ENCODE measurements at regions not wholly inside any gene's neighbourhood (a gene's known extent, or its start where the extent isn't known, plus 50 kb on each side); places are given as distances from the start of the nearest gene placed in this dataset.
A peak's percentile ranks its signal among the peaks of the same experiment; 100 is the strongest.
"Not testable (repeated sequence)": the region's sequence is repeated elsewhere in the genome, so short reads cannot be mapped to it uniquely, and the experiment has no call there.

DNA sequence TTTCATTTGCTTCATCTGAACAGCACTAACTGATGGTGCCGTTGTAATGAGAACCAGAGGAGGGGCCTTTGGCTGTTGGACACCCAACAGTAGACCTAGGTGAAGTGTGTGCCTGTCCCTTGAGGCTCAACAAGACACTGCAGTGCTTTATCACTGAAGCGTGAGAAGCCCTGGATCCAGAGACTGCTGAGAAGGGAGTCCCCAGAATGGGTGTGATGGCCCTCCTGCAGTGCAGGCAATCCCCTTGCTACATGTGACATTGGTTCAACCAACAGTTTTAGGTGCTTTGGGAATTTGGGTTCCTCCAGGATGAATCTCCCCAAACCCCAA, 125.6 kb downstream of the BRD1 start:
- WGBS, 5 donors, result 85 to 96% (median 93%) methylated on average over 2 of the region's 2 CpGs
- peaks cover 0 to 30% (median 20%) of the 10 kb centered on the region in 8 donors for H3K9me3 ChIP-seq
- no peak overlapping the region for H3K27ac ChIP-seq
- no peak overlapping the region for H3K4me3 ChIP-seq
- peaks cover 4 to 64% (median 31%) of the 10 kb centered on the region in 7 donors for H3K27me3 ChIP-seq (replicated peaks in 1 of 7)
- intact Hi-C loops (cut with DNase I; ENCODE audit: low total_unique reads), result no loop called here
- no peak for DNase-seq
- TF ChIP-seq, protein P1, sequence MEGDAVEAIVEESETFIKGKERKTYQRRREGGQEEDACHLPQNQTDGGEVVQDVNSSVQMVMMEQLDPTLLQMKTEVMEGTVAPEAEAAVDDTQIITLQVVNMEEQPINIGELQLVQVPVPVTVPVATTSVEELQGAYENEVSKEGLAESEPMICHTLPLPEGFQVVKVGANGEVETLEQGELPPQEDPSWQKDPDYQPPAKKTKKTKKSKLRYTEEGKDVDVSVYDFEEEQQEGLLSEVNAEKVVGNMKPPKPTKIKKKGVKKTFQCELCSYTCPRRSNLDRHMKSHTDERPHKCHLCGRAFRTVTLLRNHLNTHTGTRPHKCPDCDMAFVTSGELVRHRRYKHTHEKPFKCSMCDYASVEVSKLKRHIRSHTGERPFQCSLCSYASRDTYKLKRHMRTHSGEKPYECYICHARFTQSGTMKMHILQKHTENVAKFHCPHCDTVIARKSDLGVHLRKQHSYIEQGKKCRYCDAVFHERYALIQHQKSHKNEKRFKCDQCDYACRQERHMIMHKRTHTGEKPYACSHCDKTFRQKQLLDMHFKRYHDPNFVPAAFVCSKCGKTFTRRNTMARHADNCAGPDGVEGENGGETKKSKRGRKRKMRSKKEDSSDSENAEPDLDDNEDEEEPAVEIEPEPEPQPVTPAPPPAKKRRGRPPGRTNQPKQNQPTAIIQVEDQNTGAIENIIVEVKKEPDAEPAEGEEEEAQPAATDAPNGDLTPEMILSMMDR (IDR thresholded peaks at IDR 0.05 in 8 of 11, conservative IDR thresholded peaks at IDR 0.05 in 3 of 11), result peak in 4 of 11 experiments; percentile 7 to 16 (median 12)
- TF ChIP-seq POLR2AphosphoS5 (IDR thresholded peaks at IDR 0.05), result no peak
- H3K36me3 ChIP-seq, result no peaks in the 10 kb centered on the region
- H3K4me1 ChIP-seq, result no peaks in the 10 kb centered on the region

DNA sequence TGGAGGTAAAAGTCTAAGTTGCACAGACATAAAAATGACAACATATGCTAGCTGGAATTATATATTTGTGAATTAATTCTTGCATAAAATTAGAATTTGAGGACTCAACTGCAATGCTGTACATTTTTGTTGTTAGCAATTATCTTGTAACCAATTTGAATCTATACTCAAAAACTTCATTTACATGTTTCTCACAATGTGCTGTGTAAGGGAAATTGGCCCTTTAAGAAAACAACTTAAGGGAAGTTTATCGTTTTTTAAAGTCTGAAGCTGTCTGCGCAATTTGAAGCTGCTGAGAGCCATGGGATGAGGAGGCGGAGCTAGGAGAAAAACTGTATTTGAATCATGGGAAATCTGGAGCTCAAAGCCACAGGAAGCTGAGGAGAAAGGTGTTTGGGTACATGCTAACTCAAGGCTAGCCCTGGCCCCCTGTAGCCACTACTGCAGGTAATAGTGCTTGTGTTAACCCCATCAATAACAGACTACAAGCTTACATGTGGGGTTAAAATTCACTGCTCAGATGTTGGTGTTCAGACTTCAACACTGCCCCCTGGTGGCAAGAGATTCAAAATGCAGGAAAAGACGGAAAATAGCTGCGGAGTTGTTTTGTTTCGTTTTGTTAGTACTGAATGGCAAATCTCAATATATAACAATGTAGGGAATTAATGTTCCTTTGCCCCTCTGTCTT, 126.1 kb downstream of the BRD1 start:
- peaks cover 0 to 35% (median 25%) of the 10 kb centered on the region in 8 donors for H3K9me3 ChIP-seq
- intact Hi-C loops (cut with DNase I; ENCODE audit: low total_unique reads), result no loop called here
- no peak overlapping the region for H3K27ac ChIP-seq
- TF ChIP-seq, protein P1 (IDR thresholded peaks at IDR 0.05 in 8 of 11, conservative IDR thresholded peaks at IDR 0.05 in 3 of 11), result peak in 8 of 11 experiments; percentile 24 to 56 (median 44)
- TF ChIP-seq POLR2AphosphoS5 (IDR thresholded peaks at IDR 0.05), result no peak
- no peaks in the 10 kb centered on the region for H3K4me1 ChIP-seq
- no peak overlapping the region for H3K4me3 ChIP-seq
- WGBS, 5 donors, result 70 to 78% (median 71%) methylated on average over 6 of the region's 6 CpGs
- no peaks in the 10 kb centered on the region for H3K36me3 ChIP-seq
- DNase-seq, result no peak
- peaks cover 4 to 60% (median 31%) of the 10 kb centered on the region in 7 donors for H3K27me3 ChIP-seq (replicated peaks in 1 of 7)

DNA sequence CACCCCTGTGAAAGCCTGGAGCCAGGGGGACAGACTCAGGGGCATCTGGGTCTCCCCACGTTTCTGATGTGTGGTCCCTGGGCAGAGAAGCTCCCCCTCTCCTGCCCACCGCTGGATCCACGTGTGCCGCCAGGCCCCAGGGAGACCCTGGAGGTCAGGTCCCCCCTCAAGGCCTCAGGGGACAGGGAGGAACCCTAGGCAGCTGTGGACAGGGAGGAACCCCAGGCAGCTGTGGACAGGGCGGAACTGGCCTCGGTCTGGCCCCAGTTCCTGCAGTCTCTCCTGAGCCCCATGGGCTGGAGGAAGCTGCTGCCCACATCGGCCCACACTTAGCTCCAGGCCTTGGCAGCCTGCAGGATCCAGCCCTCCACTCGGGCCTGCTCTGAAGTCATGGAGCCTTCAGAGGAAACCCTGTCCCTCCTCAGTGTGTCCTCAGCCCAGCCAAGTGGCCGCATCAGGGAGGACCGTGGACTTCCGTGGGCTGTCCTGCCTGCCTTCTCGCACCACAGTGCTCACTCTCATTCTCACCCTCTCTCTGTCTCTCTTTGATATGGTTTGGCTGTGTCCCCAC, 127.7 kb downstream of the BRD1 start:
- intact Hi-C loops (cut with DNase I; ENCODE audit: low total_unique reads), result no loop called here
- H3K4me1 ChIP-seq, result no peaks in the 10 kb centered on the region
- DNase-seq, result no peak
- no peaks in the 10 kb centered on the region for H3K36me3 ChIP-seq
- peaks cover 0 to 37% (median 31%) of the 10 kb centered on the region in 8 donors for H3K9me3 ChIP-seq
- 77 to 89% (median 87%) methylated on average over 7 to 12 of the region's 12 CpGs for WGBS, 5 donors
- H3K4me3 ChIP-seq, result no peak overlapping the region
- H3K27ac ChIP-seq, result no peak overlapping the region
- TF ChIP-seq, protein P1 (IDR thresholded peaks at IDR 0.05 in 8 of 11, conservative IDR thresholded peaks at IDR 0.05 in 3 of 11), result no peak
- TF ChIP-seq POLR2A (IDR thresholded peaks at IDR 0.05) (no peak), POLR2AphosphoS5 (IDR thresholded peaks at IDR 0.05) (no peak)
- peaks cover 4 to 48% (median 20%) of the 10 kb centered on the region in 7 donors for H3K27me3 ChIP-seq (replicated peaks in 1 of 7)

DNA sequence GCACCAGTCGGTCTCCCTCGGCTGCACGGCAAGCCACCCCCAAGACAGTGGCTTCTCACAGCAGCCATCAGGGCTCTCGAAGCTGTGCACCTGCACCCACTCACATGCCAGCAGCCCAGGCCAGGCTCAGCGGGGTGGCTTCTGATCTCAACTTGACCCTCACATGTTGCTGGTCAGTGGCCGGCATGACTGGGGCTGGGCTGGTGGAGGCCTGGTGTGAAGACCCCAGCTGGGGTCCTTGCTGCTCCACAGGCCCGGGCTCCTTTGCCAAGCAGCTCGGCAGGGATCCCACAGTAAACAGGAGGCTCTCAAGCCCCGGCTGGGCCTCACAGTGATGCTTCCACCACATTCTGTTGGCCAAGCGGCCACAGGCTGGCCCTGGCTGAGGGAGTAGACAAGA, 128.2 kb downstream of the BRD1 start:
- Histone ChIP-seq H3K36me3 (no peaks in the 10 kb centered on the region), H3K9me3 (peaks cover 0 to 37% (median 31%) of the 10 kb centered on the region in 8 donors), H3K4me3 (no peak overlapping the region), H3K27me3 (replicated peaks in 1 of 7) (peaks cover 2 to 42% (median 15%) of the 10 kb centered on the region in 7 donors), H3K27ac (no peak overlapping the region), H3K4me1 (no peaks in the 10 kb centered on the region)
- TF ChIP-seq POLR2A (IDR thresholded peaks at IDR 0.05) (no peak), POLR2AphosphoS5 (IDR thresholded peaks at IDR 0.05) (no peak)
- TF ChIP-seq, protein P1 (IDR thresholded peaks at IDR 0.05 in 8 of 11, conservative IDR thresholded peaks at IDR 0.05 in 3 of 11), result no peak
- intact Hi-C loops (cut with DNase I; ENCODE audit: low total_unique reads), result no loop called here
- 70 to 83% (median 80%) methylated on average over 6 to 10 of the region's 10 CpGs for WGBS, 5 donors
- DNase-seq, result no peak

DNA sequence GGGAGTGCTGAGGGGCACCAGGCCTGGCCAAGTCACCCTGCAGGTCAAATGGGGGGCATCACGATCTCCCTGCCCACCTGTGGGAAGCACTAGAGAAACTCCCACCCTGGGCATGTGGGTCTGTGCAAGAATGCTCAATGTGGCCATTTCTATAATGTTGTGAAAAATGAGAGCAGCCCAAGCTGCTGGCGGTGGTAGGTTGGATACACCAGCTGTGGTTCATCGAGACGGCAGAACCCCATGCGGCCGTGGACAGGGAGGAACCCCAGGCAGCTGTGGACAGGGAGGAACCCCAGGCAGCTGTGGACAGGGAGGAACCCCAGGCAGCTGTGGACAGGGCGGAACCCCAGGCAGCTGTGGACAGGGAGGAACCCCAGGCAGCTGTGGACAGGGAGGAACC, 129.1 kb downstream of the BRD1 start:
- H3K27ac ChIP-seq; intact Hi-C loops (cut with DNase I; ENCODE audit: low total_unique reads); H3K4me3 ChIP-seq; DNase-seq; H3K4me1 ChIP-seq; H3K36me3 ChIP-seq: not testable (repeated sequence)
- Histone ChIP-seq H3K27me3 (replicated peaks in 1 of 7) (peaks cover 0 to 34% (median 6%) of the 10 kb centered on the region in 7 donors), H3K9me3 (peaks cover 0 to 37% (median 31%) of the 10 kb centered on the region in 8 donors)
- WGBS, 5 donors, result 84 to 86% (median 86%) methylated on average over 6 to 7 of the region's 7 CpGs

All from spleen (tissue), 11 donors.